GM12878 (cell line): ENCODE measurements at regions not wholly inside any gene's neighbourhood (a gene's known extent, or its start where the extent isn't known, plus 50 kb on each side); places are given as distances from the start of the nearest gene placed in this dataset.

Experiments used
- ATAC-seq: fragments of 200-7000 bp; cut with Tn5 transposase; 3 replicates; pipeline ENCODE4 v1.9.1; 2020; ENCODE audit warnings: mild to moderate bottlenecking, moderate library complexity
- BruUV-seq: library from RNA; stranded (reverse); fragments of 400-500 nt; replicated peaks from 2 replicates; lab custom pipeline; 2021; lab: Mats Ljungman, UMichigan
- CTCF ChIA-PET: fragments of 300-600 bp; sonication (Branson Sonifier 250); formaldehyde crosslinking; extraction: SDS; loops from one replicate; lab custom pipeline; 2021; ENCODE audit warnings: inconsistent platforms; lab: Yijun Ruan, JAX
- POLR2A ChIA-PET: fragments of 350-600 bp; formaldehyde crosslinking; extraction: SDS; loops from one replicate; lab custom pipeline; 2021; ENCODE audit warnings: inconsistent platforms; lab: Charles Lee
- RAD21 ChIA-PET: fragments of 300-600 bp; sonication (Branson Sonifier 250); formaldehyde crosslinking; loops from one replicate; lab custom pipeline; 2023; ENCODE audit warnings: antibody characterized with exemption; ENCODE audit not compliant: unreplicated experiment; lab: Charles Lee
- SMC1A ChIA-PET: fragments of 300-600 bp; sonication (Branson Sonifier 250); formaldehyde crosslinking; loops from one replicate; lab custom pipeline; 2023; ENCODE audit not compliant: unreplicated experiment, uncharacterized antibody; lab: Charles Lee
- DNase-seq: peaks from one replicate; pipeline ENCODE4 v3.0.0-alpha.2; 2011; ENCODE audit warnings: low read depth, low spot score
- FAIRE-seq: peaks from 3 replicates; lab custom pipeline; 2011; peaks lifted over from hg19 to GRCh38; lab: Jason Lieb, UNC
- H2AFZ ChIP-seq: 2 replicates; pipeline ENCODE4 v1.6.0; 2011; ENCODE audit warnings: low read depth, low read length, control low read depth; ENCODE audit not compliant: control insufficient read depth
- H3K27ac ChIP-seq: 2 replicates; pipeline ENCODE4 v1.5.1; 2011; ENCODE audit warnings: control low read depth; ENCODE audit not compliant: control insufficient read depth, insufficient read depth
- H3K27me3 ChIP-seq, 2 experiments: replicated peaks in 1 of 2; 2 replicates each; pipeline versions ENCODE4 v1.6.0 to v1.6.1; 2011; ENCODE audit warnings: low read length in 1 of 2; ENCODE audit not compliant: control insufficient read depth in 2 of 2, insufficient read depth in 2 of 2
- H3K36me3 ChIP-seq, 2 experiments: 2 replicates each; pipeline ENCODE4 v1.5.1; 2011; ENCODE audit warnings: low read length in 1 of 2; ENCODE audit not compliant: control insufficient read depth in 2 of 2, insufficient read depth in 2 of 2
- H3K4me1 ChIP-seq: 2 replicates; pipeline ENCODE4 v1.6.1; 2011; ENCODE audit warnings: mild to moderate bottlenecking, low read length, moderate library complexity, mixed read lengths; ENCODE audit not compliant: control insufficient read depth, insufficient read depth
- H3K4me2 ChIP-seq: 2 replicates; pipeline ENCODE4 v1.6.0; 2011; ENCODE audit warnings: control low read depth; ENCODE audit not compliant: control insufficient read depth, insufficient read depth
- H3K4me3 ChIP-seq: fragments of 200-600 bp; sonication (generic); 2 replicates; pipeline ENCODE4 v1.5.1; 2016
- H3K79me2 ChIP-seq: 2 replicates; pipeline ENCODE4 v1.6.0; 2011; ENCODE audit warnings: low read length; ENCODE audit not compliant: control insufficient read depth, insufficient read depth
- H3K9ac ChIP-seq: 2 replicates; pipeline ENCODE4 v1.8.0; 2011; ENCODE audit warnings: low read length, control low read depth, mixed read lengths; ENCODE audit not compliant: control insufficient read depth, insufficient read depth
- H3K9me3 ChIP-seq: replicated peaks from 3 replicates; pipeline ENCODE4 v1.5.1; 2011; ENCODE audit warnings: mild to moderate bottlenecking, low read length; ENCODE audit not compliant: control insufficient read depth, insufficient read depth
- H4K20me1 ChIP-seq: 2 replicates; pipeline ENCODE4 v1.6.0; 2011; ENCODE audit not compliant: control insufficient read depth, insufficient read depth
- ATF2 ChIP-seq: IDR thresholded peaks from 2 replicates; pipeline ENCODE4 v1.6.1; 2012; ENCODE audit warnings: low read length, inconsistent platforms
- BRCA1 ChIP-seq: IDR thresholded peaks from 2 replicates; pipeline ENCODE4 v1.6.1; 2011; ENCODE audit warnings: low read depth, low read length, improper control_type of control experiment
- CBX3 ChIP-seq: fragments of 200-600 bp; sonication (generic); IDR thresholded peaks from 2 replicates; pipeline ENCODE4 v1.6.1; 2016; ENCODE audit warnings: low read depth, borderline replicate concordance
- CEBPB ChIP-seq, 2 experiments: fragments of 150-350 bp in 1 of 2; IDR thresholded peaks; 2 replicates each; pipeline ENCODE4 v1.6.1; 2012 to 2014; ENCODE audit warnings: low read depth in 2 of 2, low read length in 2 of 2, borderline replicate concordance in 1 of 2, inconsistent platforms in 1 of 2
- ETV6 ChIP-seq, 2 experiments: fragments of 450-650 bp in 1 of 2; IDR thresholded peaks in 1 of 2; conservative IDR thresholded peaks in 1 of 2; 2 replicates each; pipeline ENCODE4 v1.6.1; 2014; ENCODE audit warnings: antibody characterized with exemption in 1 of 2, borderline replicate concordance in 1 of 2, low read depth in 1 of 2, mild to moderate bottlenecking in 1 of 2, moderate library complexity in 1 of 2
- EZH2 ChIP-seq: IDR thresholded peaks from 2 replicates; pipeline ENCODE4 v1.6.1; 2012; ENCODE audit warnings: low read depth, mild to moderate bottlenecking, control low read depth, inconsistent platforms, low read length, borderline replicate concordance; ENCODE audit not compliant: control insufficient read depth
- HDAC6 ChIP-seq: fragments of 200-600 bp; sonication (generic); IDR thresholded peaks from one replicate; pipeline ENCODE4 v1.8.0; 2017; ENCODE audit warnings: antibody characterized with exemption; ENCODE audit not compliant: unreplicated experiment
- KLF5 ChIP-seq: fragments of 450-650 bp; IDR thresholded peaks from 2 replicates; pipeline ENCODE4 v1.6.1; 2014; ENCODE audit warnings: mild to moderate bottlenecking; ENCODE audit not compliant: partially characterized antibody
- NFYA ChIP-seq: IDR thresholded peaks from 2 replicates; pipeline ENCODE4 v1.6.1; 2011; ENCODE audit warnings: low read depth, mild to moderate bottlenecking, low read length, improper control_type of control experiment, borderline replicate concordance
- PAX8 ChIP-seq: fragments of 450-650 bp; IDR thresholded peaks from 2 replicates; pipeline ENCODE4 v1.6.1; 2017; ENCODE audit warnings: mild to moderate bottlenecking, moderate library complexity
- PBX3 ChIP-seq: IDR thresholded peaks from 2 replicates; pipeline ENCODE4 v1.6.1; 2011; ENCODE audit warnings: mild to moderate bottlenecking, low read depth, low read length, moderate library complexity; ENCODE audit not compliant: insufficient replicate concordance
- POLR2AphosphoS5 ChIP-seq: IDR thresholded peaks from 2 replicates; pipeline ENCODE4 v1.6.1; 2011; ENCODE audit warnings: mild to moderate bottlenecking, low read length, inconsistent platforms
- POU2F2 ChIP-seq: IDR thresholded peaks from 3 replicates; pipeline ENCODE4 v1.6.1; 2011; ENCODE audit warnings: low read depth, mild to moderate bottlenecking, low read length, borderline replicate concordance
- RUNX3 ChIP-seq: IDR thresholded peaks from 2 replicates; pipeline ENCODE4 v1.6.1; 2012; ENCODE audit warnings: low read length, inconsistent platforms
- SREBF1 ChIP-seq: IDR thresholded peaks from 2 replicates; pipeline ENCODE4 v1.6.1; 2012; ENCODE audit warnings: mild to moderate bottlenecking, low read length
- SREBF2 ChIP-seq: IDR thresholded peaks from 2 replicates; pipeline ENCODE4 v1.6.1; 2012; ENCODE audit warnings: mild to moderate bottlenecking, low read length
- TCF12 ChIP-seq: IDR thresholded peaks from 2 replicates; pipeline ENCODE4 v1.6.1; 2011; ENCODE audit warnings: low read depth, mild to moderate bottlenecking, low read length
- ZZZ3 ChIP-seq: IDR thresholded peaks from 2 replicates; pipeline ENCODE4 v1.6.1; 2011; ENCODE audit warnings: low read depth; ENCODE audit not compliant: control insufficient read depth, insufficient read length
- WGBS: methylation state at CpG from one replicate; pipeline ENCODE4 v1.1.6; 2016; ENCODE audit warnings: low lambda C conversion rate; ENCODE audit not compliant: insufficient replicate concordance, insufficient coverage; ENCODE audit errors: missing lambda C conversion rate; 5-methylcytosine and 5-hydroxymethylcytosine counted together
- in situ Hi-C: fragments of 300-500 bp; cut with MboI; formaldehyde crosslinking; loops from 9 replicates; pipeline ENCODE4 v1.14.3; 2018; ENCODE audit warnings: mixed read lengths
- intact Hi-C: fragments of 100-400 bp; cut with micrococcal nuclease; formaldehyde crosslinking; loops from one replicate; pipeline ENCODE4 v1.14.2; 2022; ENCODE audit not compliant: unreplicated experiment

GRCh38 chr11:115652094-115652493, 147.9 kb upstream of the CADM1 start:
- ATAC-seq (no peak), FAIRE-seq (no peak), DNase-seq (no peak)
- no peak overlapping the region for H3K4me3 ChIP-seq
- TF ChIP-seq SREBF2 = no peak
- TF ChIP-seq NFYA = no peak
- TF ChIP-seq SREBF1 = no peak
- no peak for TF ChIP-seq TCF12
- TF ChIP-seq HDAC6 = no peak
- TF ChIP-seq CBX3 = no peak
- TF ChIP-seq RUNX3 = no peak
- TF ChIP-seq ETV6 (conservative IDR thresholded peaks at IDR 0.05 in 1 of 2, IDR thresholded peaks at IDR 0.05 in 1 of 2; ENCODE audit: borderline replicate concordance in 1 of 2, low read depth in 1 of 2) = no peak
- no peak for TF ChIP-seq ZZZ3
- TF ChIP-seq KLF5 = no peak
- no peak for TF ChIP-seq BRCA1
- no peak for TF ChIP-seq POLR2AphosphoS5
- no peak for TF ChIP-seq CEBPB (IDR thresholded peaks at IDR 0.05; ENCODE audit: borderline replicate concordance in 1 of 2, low read depth in 2 of 2, low read length in 2 of 2)
- TF ChIP-seq EZH2 = no peak
- TF ChIP-seq ATF2 = no peak
- no peak for TF ChIP-seq POU2F2
- no peak for TF ChIP-seq PBX3
- TF ChIP-seq PAX8 = no peak
- 90% methylated on average over 1 of the region's 1 CpG for WGBS
- no peaks in the 10 kb centered on the region for H4K20me1 ChIP-seq
- peaks cover 0 to 4% of the 10 kb centered on the region in 2 experiments; a peak in 1 of 4 replicates for H3K27me3 ChIP-seq
- ChIA-PET POLR2A (no interaction called here), SMC1A (interaction anchor here (0.9 kb wide), 1 partner anchor 12 kb away, joined by 5 read pairs; no protein-coding TSS in a partner anchor), CTCF (no interaction called here), RAD21 (no interaction called here)
- H3K4me1 ChIP-seq = no peaks in the 10 kb centered on the region
- no peak overlapping the region for H2AFZ ChIP-seq
- no peak overlapping the region for H3K4me2 ChIP-seq
- intact Hi-C loops = no loop called here
- no peaks in the 10 kb centered on the region for H3K9me3 ChIP-seq
- H3K36me3 ChIP-seq = no peaks in the 10 kb centered on the region
- BruUV-seq = no TSS peak
- no peak overlapping the region for H3K27ac ChIP-seq
- H3K79me2 ChIP-seq = no peaks in the 10 kb centered on the region
- H3K9ac ChIP-seq = no peak overlapping the region
- in situ Hi-C loops = no loop called here
